ENCODE measurements at regions not wholly inside any gene's neighbourhood (a gene's known extent, or its start where the extent isn't known, plus 50 kb on each side); places are given as distances from the start of the nearest gene placed in this dataset.

GRCh38 chr9:82894548-82894947, 168.4 kb downstream of the RASEF start:
- Histone ChIP-seq H4K20me1 (ENCODE audit: low read depth, low read length) (no peaks in the 10 kb centered on the region), H3K4me2 (ENCODE audit: low read depth, low read length, poor library complexity, severe bottlenecking) (no peak overlapping the region), H3K9me3 (ENCODE audit: insufficient read depth, low read length) (no peaks in the 10 kb centered on the region), H3K4me3 (ENCODE audit: insufficient read depth, low read length, poor library complexity, severe bottlenecking) (no peak overlapping the region), H3K9me2 (replicated peaks; ENCODE audit: insufficient read depth, low read length) (no peaks in the 10 kb centered on the region), H3K9ac (ENCODE audit: low read length) (no peak overlapping the region), H3F3A (ENCODE audit: insufficient read depth) (no peaks in the 10 kb centered on the region), H3K36me3 (ENCODE audit: low read length) (no peaks in the 10 kb centered on the region), H3K79me2 (ENCODE audit: insufficient read depth, low read length) (no peaks in the 10 kb centered on the region), H3K27me3 (ENCODE audit: low read length) (no peaks in the 10 kb centered on the region), H2AFZ (ENCODE audit: low read depth, low read length, severe bottlenecking) (no peak overlapping the region), H3K27ac (ENCODE audit: low read depth, low read length) (no peak overlapping the region)
- TF ChIP-seq, protein P1, sequence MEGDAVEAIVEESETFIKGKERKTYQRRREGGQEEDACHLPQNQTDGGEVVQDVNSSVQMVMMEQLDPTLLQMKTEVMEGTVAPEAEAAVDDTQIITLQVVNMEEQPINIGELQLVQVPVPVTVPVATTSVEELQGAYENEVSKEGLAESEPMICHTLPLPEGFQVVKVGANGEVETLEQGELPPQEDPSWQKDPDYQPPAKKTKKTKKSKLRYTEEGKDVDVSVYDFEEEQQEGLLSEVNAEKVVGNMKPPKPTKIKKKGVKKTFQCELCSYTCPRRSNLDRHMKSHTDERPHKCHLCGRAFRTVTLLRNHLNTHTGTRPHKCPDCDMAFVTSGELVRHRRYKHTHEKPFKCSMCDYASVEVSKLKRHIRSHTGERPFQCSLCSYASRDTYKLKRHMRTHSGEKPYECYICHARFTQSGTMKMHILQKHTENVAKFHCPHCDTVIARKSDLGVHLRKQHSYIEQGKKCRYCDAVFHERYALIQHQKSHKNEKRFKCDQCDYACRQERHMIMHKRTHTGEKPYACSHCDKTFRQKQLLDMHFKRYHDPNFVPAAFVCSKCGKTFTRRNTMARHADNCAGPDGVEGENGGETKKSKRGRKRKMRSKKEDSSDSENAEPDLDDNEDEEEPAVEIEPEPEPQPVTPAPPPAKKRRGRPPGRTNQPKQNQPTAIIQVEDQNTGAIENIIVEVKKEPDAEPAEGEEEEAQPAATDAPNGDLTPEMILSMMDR (IDR thresholded peaks at IDR 0.05; ENCODE audit: insufficient read depth, low read length, poor library complexity, severe bottlenecking), result no peak
- TF ChIP-seq EZH2phosphoT487 (conservative IDR thresholded peaks at IDR 0.05; ENCODE audit: low read length), result no peak

DNA sequence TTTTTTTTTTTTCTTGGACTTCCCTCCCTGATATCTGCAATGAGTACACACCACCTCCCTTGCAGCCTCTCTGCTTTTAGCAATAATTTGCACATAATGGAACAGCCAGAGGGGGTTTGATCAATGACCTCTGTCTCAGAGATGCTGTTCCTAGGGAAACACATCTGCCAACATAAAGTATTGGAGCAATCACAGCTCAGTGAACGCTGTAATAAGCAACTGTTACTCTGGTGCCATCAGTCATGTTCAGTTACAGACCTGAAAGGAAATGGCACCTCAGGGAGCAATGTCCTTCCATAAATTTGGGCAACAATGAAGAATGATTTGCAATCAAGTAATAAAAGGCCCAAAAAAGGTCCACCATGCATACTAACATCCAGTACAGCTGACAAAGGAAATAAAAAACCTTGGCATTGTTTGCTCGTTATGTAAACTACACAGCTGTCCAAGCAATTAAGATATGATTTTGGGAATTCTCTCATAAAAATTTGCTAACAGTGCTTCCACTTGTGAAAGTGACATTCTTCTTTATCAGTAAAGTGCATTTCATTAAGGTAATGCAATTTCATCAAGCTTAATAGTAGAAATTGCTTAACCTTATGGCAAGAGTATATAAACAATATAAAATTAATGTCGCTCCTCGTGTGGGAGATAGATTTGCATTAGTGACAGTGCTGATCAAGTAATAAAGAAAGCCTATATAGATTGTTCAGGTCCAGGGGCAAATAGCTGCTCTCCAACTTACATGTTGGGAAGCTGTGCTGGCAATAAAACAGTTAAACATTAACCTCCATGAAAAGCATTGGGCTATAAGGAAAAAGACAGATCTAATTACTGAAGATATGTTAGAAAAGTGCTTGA, 167.8 kb downstream of the RASEF start:
- H3K9me3 ChIP-seq (ENCODE audit: insufficient read depth, low read length), result no peaks in the 10 kb centered on the region
- H3K27me3 ChIP-seq (ENCODE audit: low read length), result no peaks in the 10 kb centered on the region
- no peak overlapping the region for H3K27ac ChIP-seq (ENCODE audit: low read depth, low read length)
- H2AFZ ChIP-seq (ENCODE audit: low read depth, low read length, severe bottlenecking), result no peak overlapping the region
- no peaks in the 10 kb centered on the region for H3K79me2 ChIP-seq (ENCODE audit: insufficient read depth, low read length)
- H3K4me3 ChIP-seq (ENCODE audit: insufficient read depth, low read length, poor library complexity, severe bottlenecking), result no peak overlapping the region
- TF ChIP-seq, protein P1 (IDR thresholded peaks at IDR 0.05; ENCODE audit: insufficient read depth, low read length, poor library complexity, severe bottlenecking), result no peak
- no peak for TF ChIP-seq EZH2phosphoT487 (conservative IDR thresholded peaks at IDR 0.05; ENCODE audit: low read length)
- no peak overlapping the region for H3K9ac ChIP-seq (ENCODE audit: low read length)
- no peaks in the 10 kb centered on the region for H3F3A ChIP-seq (ENCODE audit: insufficient read depth)
- H3K9me2 ChIP-seq (replicated peaks; ENCODE audit: insufficient read depth, low read length), result no peaks in the 10 kb centered on the region
- no peak overlapping the region for H3K4me2 ChIP-seq (ENCODE audit: low read depth, low read length, poor library complexity, severe bottlenecking)
- no peaks in the 10 kb centered on the region for H3K36me3 ChIP-seq (ENCODE audit: low read length)
- H4K20me1 ChIP-seq (ENCODE audit: low read depth, low read length), result no peaks in the 10 kb centered on the region

GRCh38 chr9:82895822-82896110, 167.2 kb downstream of the RASEF start:
- TF ChIP-seq, protein P1 (IDR thresholded peaks at IDR 0.05; ENCODE audit: insufficient read depth, low read length, poor library complexity, severe bottlenecking), result no peak
- no peak for TF ChIP-seq EZH2phosphoT487 (conservative IDR thresholded peaks at IDR 0.05; ENCODE audit: low read length)
- H3K79me2 ChIP-seq (ENCODE audit: insufficient read depth, low read length), result no peaks in the 10 kb centered on the region
- H3F3A ChIP-seq (ENCODE audit: insufficient read depth), result no peaks in the 10 kb centered on the region
- no peak overlapping the region for H3K4me2 ChIP-seq (ENCODE audit: low read depth, low read length, poor library complexity, severe bottlenecking)
- no peak overlapping the region for H2AFZ ChIP-seq (ENCODE audit: low read depth, low read length, severe bottlenecking)
- H3K27ac ChIP-seq (ENCODE audit: low read depth, low read length), result no peak overlapping the region
- H3K4me3 ChIP-seq (ENCODE audit: insufficient read depth, low read length, poor library complexity, severe bottlenecking), result no peak overlapping the region
- no peaks in the 10 kb centered on the region for H3K9me3 ChIP-seq (ENCODE audit: insufficient read depth, low read length)
- H3K36me3 ChIP-seq (ENCODE audit: low read length), result no peaks in the 10 kb centered on the region
- no peaks in the 10 kb centered on the region for H3K9me2 ChIP-seq (replicated peaks; ENCODE audit: insufficient read depth, low read length)
- H3K9ac ChIP-seq (ENCODE audit: low read length), result no peak overlapping the region
- no peaks in the 10 kb centered on the region for H4K20me1 ChIP-seq (ENCODE audit: low read depth, low read length)
- H3K27me3 ChIP-seq (ENCODE audit: low read length), result no peaks in the 10 kb centered on the region
